Fibroblast of mammary gland (primary cell): ENCODE measurements at regions not wholly inside any gene's neighbourhood (a gene's known extent, or its start where the extent isn't known, plus 50 kb on each side); places are given as distances from the start of the nearest gene placed in this dataset.
A peak's percentile ranks its signal among the peaks of the same experiment; 100 is the strongest.
"Not testable (repeated sequence)": the region's sequence is repeated elsewhere in the genome, so short reads cannot be mapped to it uniquely, and the experiment has no call there.

Source experiments
- DNase-seq: peaks from one replicate; pipeline ENCODE4 v3.0.0-alpha.2; 2010; ENCODE audit warnings: low read depth
- H3K4me3 ChIP-seq: 2 replicates; pipeline ENCODE4 v1.5.1; 2011; ENCODE audit warnings: low read depth, mild to moderate bottlenecking, low read length, moderate library complexity; ENCODE audit not compliant: control insufficient read depth
- CTCF ChIP-seq: conservative IDR thresholded peaks from 2 replicates; pipeline ENCODE4 v1.5.1; 2011; ENCODE audit warnings: low read depth, low read length, inconsistent platforms; ENCODE audit not compliant: control insufficient read depth, insufficient read depth

DNA sequence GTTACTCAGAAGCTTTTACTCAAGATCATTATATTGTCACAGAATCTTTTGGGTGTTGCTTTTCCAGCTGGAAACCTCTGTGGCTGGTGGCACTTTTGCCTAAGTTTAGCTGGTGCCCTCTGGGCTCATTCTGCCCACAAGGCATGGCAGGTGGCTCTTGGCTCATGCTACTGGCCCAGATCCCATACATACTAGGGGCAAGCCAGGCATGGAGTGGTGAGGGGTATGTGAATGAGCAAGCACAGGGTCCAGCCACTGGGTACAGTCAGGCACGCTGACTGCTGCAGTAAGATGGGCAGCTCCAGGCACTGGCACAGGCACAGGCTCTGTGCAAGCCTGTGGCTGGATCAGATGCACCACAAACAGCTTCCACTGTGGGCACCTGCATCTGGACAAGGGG, 375.0 kb upstream of the SEMA3C start:
- DNase-seq, result no peak
- TF ChIP-seq CTCF, result no peak
- H3K4me3 ChIP-seq, result no peak overlapping the region

GRCh38 chr7:81286754-81287153, 367.9 kb upstream of the SEMA3C start:
- DNase-seq, H3K4me3 ChIP-seq: not testable (repeated sequence)

DNA sequence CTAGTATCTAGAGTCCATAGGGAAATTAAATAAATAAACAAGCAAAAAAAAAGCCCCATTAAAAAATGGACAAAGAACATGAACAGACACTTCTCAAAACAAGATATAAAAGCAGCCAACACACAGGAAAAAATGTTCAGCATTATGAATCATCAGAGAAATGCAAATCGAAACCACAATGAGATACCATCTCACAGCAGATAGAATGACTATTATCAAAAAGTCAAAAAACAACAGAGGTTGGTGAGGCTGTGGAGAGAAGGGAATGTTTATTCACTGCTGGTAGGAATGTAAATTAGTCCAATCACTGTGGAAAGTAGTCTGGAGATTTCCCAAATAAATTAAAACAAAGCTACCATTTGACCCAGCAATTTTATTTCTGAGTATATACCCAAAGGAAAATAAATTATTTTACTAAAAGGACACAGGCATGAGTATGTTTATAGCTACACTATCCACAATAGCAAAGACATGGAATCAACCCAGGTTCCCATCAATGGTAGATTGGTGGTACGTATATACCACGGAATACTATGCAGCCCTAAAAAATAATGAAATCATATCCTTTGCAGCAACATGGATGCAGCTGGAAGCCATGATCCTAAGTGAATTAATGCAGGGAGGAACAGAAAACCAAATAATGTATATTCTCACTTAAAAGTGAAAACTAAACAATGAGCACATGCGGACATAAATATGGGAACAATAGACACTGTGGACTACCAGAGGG, 366.5 kb upstream of the SEMA3C start:
- peak; percentile 79 for DNase-seq
- no peak for TF ChIP-seq CTCF
- no peak overlapping the region for H3K4me3 ChIP-seq

DNA sequence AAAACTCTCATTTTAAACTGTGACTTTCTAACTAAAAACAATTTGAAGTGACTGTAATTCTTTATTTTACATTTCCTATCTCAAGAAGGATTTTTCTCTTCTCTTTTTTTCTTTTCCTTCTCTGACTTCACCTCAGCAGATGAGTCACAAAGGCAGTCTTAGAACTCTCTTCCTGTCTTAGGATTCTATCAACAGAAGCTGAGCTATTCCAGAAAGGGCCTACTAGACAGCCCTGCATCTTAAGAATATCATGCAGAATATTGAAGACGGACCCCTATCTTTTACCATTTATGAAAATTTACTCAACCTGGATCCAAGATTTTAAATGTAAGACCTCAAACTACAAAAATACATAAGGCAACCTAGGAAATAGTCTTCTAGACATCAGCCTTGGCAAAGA, 365.7 kb upstream of the SEMA3C start:
- no peak for TF ChIP-seq CTCF
- H3K4me3 ChIP-seq, result no peak overlapping the region
- DNase-seq, result peak; percentile 71

DNA sequence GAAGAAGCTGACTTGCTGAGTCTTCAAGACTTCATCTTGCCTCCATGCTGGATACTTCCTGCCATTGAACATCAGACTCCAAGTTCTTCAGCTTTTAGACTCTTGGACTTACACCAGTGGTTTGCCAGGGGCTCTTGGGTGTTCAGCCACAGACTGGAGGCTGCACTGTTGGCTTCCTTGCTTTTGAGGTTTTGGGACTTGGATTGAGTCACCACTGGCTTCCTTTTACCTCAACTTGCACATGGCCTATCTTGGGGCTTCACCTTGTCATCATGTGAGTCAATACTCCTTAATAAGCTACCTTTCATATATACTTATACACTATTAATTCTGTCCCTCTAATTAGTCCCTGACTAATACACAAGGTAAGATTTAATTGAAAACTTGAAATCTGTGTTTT, 361.7 kb upstream of the SEMA3C start:
- peak; percentile 28 for DNase-seq
- no peak for TF ChIP-seq CTCF
- H3K4me3 ChIP-seq, result no peak overlapping the region

DNA sequence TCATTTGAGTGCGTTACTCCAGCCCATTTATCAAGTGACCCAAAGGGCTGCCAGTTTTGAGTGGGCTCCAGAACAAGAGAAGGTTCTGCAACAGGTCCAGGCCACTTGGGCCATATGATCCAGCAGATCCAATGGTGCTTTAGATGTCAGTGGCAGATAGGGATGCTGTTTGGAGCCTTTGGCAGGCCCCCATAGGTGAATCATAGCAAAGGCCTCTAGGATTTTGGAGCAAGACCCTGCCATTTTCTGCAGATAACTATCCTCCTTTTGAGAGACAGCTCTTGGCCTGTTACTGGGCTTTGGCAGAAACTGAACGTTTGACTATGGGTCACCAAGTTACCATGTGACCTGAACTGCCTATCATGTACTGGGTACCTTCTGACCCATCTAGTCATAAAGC, 358.8 kb upstream of the SEMA3C start:
- TF ChIP-seq CTCF, result no peak
- no peak for DNase-seq
- no peak overlapping the region for H3K4me3 ChIP-seq

- TF ChIP-seq CTCF, result no peak
- no peak overlapping the region for H3K4me3 ChIP-seq
- no peak for DNase-seq
These were observed 354.9 kb upstream of the SEMA3C start for GRCh38 chr7:81273601-81274397.
